ENCODE measurements at regions not wholly inside any gene's neighbourhood (a gene's known extent, or its start where the extent isn't known, plus 50 kb on each side); places are given as distances from the start of the nearest gene placed in this dataset.
"Not testable (repeated sequence)": the region's sequence is repeated elsewhere in the genome, so short reads cannot be mapped to it uniquely, and the experiment has no call there.

DNA sequence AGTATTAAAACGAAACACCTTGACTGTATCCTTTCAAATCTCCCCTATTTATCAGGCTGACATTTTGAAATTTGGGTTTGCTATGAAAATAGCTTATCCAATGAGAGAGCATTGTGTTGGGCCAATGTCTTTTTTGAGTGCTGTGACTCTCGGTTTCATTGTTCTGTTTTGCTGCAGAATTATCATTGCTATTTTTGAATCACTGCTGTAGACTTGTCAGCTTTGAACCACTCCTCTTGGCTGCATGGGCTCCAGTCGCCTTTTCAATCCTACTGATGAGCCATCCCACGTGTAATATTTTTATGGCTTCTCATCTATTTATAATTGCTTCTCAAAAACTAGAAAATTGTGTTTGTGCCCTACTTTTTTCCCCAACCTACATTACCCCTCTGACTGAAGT is 322.8 kb downstream of the LNPK start:
- no peak for FAIRE-seq

DNA sequence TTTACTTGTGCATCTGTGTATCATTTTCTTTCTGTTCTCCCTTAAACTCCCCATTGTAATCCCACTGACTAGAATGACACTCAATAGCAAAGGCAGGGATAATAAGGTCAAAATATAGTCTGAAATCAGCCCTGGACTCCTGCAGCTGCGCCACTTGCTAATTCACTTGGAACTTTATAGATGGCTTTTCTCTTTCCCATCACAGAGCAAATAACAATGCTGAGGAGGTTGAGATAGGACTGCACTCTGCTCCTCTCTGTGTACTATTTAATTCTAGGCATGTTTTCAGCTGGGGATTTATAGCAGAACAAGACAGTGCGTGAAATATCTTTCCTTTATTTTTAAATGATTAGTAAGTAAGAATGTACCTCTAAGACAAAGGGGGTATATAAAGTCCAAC is 324.2 kb downstream of the LNPK start:
- FAIRE-seq = no peak

DNA sequence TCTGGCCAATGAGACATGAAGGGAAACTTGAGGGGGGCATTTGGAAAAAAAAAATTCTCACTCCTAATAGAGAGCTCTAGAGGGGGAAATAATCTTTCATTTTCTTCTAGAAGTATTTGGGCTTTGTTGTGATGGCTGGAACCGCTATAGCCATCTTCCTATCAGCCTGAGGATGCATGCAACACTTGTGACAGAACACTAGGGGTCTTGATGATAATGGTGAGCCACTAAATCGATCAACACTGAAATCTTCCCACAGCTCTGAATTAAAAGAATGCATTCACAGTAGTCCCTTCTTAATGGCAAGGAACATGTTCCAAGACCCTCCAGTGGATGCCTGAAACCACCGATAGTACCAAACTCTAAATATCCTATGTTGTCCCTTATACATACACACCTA is 325.3 kb downstream of the LNPK start:
- no peak for FAIRE-seq

DNA sequence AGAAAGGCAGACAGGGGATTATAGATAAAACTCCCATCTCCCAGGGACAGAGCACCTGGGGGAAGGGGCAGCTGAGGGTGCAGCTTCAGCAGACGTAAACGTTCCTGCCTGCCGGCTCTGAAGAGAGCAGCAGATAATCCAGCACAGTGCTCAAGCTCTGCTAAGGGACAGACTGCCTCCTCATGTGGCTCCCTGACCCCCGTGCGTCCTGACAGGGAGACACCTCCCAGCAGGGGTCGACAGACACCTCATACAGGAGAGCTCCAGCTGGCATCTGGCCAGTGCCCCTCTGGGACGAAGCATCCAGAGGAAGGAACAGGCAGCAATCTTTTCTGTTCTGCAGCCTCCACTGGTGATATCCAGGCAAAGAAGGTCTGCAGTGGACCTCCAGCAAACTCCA is 333.3 kb downstream of the LNPK start:
- not testable (repeated sequence) for FAIRE-seq

DNA sequence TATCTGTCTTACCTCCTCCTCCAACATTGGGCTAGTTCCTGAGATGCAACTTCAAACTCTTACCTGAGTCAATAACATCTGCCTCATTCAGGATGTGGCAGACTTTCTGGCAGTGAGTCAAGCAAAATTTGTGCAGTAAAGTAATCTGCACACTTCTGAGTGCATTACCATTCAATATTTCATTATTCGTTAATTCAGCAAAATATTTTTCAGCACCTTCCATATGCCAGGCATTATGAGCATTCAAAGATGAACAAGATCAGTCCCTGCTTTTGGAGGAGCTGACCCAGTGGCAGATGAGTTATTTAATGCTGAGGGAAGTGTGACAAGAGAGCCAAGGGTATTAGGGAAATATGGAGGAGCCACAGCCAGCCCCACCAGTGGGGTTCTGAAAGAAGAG is 339.7 kb downstream of the LNPK start:
- no peak for FAIRE-seq

DNA sequence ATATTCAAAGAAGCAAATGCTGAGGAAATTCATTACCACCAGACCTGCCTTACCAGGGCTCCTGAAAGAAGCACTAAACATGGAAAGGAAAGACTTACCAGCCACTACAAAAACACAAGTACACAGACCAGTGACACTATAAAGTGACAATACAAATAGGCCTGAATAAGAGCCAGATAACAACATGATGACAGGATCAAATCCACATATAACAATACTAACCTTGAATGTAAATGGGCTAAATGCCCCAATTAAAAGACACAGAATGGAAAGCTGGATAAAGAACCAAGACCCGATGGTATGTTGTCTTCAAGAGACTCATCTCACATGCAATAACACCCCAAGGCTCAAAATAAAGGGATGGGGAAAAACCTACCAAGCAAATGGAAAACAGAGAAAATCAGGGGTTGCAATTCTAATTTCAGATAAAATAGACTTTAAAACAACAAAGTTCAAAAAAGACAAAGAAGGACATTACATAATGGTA is 353.4 kb downstream of the LNPK start:
- no peak for FAIRE-seq

DNA sequence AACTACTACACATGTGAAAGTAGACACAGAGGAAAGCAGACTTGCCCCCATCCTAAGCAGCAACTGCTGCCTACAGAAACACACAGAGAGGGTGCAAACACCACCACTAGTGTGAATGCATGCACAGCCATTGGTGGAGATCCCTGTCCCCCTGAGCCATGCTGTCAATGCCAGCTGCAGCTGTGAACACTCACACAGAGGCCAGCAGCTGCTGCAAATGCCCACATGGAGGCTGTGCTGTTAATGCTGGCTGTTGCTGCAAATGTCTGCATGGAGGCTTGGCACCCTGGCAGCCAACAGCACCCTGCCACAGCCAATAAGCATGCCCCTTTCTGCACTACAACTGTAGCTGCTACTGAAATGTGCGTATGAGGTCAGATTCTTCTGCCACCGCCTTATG is 355.0 kb downstream of the LNPK start:
- FAIRE-seq = no peak

DNA sequence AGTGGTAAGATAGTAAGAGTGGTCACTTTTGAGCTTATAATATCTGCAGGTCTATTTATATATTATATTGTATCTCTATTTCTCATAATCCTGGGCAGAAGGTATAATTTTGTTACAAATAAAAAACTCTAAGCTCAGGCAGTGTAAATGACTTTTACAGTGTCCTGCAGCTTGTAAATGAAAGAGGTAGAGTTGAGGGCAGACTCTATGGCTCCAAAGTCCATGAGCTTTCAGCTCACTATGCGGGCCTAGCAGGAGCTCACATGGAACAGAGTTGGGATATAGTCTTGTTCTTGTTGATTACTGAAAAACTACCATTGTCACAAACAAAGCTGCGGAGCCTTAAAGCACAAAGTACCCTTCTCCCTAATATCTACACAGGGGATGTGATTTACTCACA is 361.4 kb downstream of the LNPK start:
- FAIRE-seq = no peak

DNA sequence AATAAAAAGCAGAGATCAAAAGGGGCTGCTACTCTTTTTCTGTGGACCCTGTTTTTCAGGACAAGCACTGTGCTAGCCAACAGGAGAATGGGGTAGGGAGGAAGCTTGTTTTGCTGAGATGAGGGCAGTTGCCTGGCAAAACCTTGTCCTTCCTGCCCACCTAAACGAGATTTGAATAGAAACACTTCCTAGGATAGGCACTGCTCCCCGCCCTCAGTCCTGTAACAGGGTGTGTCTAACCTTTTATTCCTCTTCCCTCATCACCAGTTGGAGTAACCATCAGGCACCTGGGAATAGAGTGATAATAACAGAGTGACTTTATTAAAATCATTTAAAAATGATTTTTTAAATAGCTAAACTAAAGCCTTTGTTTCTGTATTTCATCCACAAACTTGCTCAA is 368.8 kb downstream of the LNPK start:
- FAIRE-seq = no peak

DNA sequence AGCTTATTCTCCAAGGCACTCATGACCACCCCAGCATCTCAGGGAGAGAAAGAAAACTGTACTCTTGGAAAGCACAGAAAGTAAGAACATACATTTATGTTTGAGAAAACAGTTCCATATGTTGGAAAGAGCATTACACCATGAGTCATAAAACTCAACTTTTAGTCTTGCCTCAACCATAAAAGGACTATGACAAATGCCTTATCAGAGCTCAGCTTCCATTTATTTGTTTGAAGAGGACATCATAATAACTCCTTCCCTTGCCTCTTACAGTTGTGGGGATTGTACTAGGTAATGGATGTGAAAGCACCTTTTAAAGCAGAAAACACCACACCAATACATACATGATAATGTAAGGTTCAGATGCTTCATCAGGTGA is 370.8 kb downstream of the LNPK start:
- no peak for FAIRE-seq

DNA sequence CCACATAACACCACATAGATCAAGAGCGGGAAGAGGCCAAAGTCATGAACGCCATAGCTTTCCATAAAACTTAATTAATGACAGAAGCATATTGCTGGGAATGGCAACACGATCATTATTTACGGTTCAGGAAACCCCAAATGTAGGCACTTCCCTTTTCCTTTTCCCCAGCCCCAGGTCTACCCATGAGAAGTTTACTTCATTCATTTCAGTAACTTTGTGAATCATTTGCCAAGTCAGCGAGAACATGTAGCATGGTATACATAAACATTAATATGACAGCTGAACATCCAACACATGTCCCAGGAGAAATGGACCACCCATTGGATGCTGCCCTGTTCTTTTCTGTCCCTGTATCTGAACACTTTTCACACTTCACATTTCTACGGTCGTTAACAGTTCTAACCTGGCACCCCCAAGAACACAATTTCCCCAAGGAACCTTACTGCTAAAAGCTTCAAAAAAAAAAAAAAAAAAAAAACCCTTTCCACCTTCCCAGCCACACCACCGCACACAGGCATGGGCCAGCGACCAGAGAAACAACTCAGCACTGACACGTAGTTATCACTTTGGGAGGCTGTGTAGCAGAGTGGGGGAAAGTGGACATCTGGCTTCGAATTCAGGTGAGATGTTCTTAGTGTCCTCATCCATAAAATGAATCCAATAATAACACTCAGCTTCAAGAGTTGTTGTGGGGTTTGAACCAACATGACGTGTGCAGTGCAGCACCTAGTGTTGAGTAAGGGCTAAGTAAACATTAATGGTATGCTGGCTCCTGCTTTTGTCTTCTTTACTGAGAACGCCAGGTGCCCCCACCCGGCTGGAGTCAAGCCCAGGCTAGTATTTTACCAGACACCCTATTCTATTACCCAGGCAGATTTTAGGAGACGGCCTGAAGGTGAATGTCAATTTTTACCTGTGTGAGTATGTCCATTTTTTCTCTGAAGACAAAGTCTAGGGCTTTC is 371.5 kb downstream of the LNPK start:
- no peak for FAIRE-seq

DNA sequence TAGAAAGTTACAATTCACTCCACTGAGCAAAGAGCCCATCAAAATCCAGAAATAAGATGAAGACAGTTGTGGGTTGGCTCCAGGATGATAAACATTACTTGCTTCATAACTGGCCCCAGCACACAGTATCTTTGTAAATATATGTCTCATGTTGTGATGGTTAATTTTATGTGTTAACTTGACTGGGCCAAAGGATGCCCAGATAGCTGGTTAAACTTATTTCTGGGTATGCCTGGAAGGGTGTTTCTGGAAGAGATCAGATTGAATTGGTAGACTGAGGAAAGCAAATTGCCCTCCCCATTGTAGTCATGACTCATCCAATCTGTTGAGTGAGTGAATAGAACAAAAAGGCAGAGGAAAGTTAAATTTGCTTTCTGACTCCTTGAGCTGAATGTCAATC is 373.8 kb downstream of the LNPK start:
- no peak for FAIRE-seq

DNA sequence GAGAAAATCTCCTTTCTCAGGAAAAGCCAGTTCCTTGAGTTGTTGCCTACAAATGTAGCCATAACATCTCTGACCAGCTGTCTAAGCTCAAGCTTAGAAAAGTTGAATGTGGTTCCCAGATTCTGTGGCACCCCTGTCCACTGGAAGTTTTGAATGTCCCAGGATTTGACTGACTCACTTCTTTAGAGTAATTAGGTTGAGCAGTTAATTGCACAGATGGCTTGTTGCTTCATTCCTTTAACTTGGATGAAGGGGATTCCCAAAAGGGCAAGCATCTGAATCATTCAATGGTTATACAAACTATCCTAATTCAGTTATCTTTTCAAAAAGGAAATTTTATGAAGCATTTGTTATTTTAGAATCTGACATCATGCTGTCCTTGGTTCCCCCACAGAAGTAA is 374.7 kb downstream of the LNPK start:
- no peak for FAIRE-seq

DNA sequence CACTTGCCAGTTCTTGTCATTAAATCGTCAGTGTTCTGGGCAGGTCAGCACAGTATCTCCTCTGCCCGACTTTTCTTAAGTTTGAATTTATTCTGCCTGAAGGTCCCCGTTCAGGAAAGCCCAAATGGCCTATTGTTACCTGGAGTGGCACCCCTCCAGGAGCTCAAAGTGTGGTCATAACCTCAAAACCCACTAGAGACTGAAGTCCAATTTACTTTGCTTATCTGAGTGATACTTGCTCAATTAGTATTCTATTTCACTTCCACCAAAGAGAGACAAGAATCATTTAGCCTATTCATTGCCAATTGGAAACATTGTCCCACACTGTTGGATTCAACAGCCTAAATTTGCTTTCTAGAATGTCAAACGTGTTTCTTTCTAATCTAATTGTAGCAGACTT is 375.3 kb downstream of the LNPK start:
- no peak for FAIRE-seq

DNA sequence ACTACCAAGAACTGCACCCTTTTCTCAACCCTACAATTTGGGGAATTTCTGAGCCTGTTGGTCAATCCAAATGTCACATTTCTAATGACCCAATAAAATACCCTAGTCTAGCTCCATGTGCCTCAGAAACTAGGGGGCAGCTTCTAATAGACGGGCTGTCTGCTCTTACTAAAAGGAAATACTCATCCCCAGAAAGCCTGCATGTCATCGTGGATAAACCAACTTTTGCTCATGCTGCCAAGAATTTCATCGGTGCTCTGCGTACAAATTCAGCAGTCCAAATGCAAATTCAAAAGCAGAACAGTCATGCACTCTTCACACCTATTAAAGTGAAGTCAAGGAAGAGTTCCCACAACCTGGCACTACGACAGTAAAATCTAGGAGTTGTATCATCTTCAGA is 377.3 kb downstream of the LNPK start:
- no peak for FAIRE-seq

DNA sequence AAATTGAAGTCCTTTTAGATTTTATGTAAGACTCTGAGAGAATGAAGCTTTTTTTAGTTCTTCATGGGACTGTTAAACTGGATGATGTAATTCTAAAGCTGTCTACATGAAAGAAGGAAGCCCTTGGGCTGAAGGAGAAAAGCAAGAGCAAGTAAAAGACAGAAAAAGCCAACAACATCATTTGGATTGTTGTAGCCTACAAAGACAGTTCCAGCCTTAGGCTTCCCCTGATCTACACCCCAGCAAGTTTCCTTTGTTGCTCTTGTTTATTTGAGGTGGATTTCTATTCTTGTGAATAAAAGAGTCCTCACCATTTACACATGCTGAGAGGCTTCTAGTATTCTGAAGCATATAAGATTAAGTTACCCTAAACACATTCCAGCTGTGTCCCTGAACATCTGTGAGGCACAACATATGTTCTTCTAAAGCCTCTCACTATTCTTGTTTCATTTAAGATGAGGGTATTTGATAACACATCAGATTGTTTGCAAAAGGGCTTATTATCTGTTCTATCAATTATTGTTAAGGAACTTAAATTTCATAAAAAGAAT is 377.8 kb downstream of the LNPK start:
- no peak for FAIRE-seq

DNA sequence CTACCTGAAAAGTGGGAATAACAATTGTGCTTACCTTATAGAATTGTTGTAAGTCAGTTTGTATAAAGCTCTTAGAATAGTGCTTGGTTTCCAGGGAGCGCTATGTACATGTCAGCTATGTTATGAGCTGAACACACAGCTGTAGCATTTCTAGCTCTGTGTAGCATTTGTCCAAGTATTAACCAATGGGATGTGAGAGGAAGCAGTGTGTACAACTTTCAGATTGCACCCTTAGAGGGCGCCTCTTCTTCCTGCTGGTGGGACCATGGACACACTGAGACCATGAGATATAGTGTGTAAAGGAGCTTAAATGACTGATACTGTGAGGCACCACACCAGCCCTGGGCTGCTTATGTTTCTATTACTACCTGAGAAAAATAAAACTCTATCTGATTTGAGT is 380.2 kb downstream of the LNPK start:
- FAIRE-seq = no peak

DNA sequence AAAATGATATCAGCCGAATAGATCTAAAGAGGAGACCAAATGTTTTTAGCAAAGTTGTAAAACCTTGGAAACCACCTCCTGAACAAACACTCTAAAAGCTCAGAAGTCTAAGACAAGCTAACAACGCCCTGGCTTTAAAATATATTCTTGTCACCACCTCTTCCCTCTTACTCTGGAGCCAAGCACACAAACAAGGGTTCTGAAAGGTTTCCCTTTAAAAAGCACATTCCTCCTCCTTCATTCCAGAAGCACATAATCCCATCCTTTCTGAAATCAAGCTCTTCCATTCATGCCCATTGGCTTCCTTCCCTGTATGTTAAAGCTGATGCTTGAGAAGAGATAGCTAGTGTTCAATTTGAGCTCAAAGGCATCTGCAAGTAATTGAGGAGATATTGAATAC is 382.0 kb downstream of the LNPK start:
- no peak for FAIRE-seq

DNA sequence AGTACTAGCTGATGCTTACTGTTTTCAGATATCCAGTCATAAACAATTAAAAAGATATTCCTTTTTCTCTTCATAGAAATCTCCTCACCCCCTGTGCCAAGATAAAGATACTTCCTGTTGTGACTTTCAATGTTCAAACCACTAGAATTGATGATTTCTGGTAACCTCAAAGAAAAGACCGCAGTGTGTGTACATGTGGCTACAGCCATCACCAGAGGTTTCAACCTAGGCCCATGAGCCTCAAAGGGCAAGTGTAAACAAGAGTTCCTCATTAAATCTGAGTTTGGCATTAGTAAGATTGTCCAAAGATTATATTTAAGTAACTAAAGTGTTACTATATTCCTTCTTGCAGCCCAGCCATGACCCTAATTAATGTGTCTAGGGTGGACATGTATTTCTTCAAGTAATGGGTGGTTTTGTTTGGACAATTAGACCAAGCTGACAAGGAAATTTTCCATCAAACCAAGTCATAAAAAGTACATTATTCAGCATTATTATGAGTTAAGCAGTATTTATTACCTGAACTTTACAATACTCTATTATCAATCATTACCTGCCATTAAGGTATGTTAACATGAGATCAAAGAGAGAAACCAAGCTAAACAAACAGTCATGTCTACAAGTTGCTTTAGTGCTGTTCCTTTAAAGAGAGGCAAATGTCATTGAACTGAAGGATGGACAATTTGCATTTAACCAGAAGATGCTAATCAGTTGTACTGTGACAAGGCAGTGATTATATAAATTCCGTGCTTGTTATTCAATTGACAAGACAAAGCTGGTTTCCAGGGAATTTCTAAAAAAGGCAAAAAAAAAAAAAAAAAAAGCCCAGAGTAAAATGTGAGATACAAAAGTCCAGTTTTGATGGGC is 382.7 kb downstream of the LNPK start:
- no peak for FAIRE-seq

DNA sequence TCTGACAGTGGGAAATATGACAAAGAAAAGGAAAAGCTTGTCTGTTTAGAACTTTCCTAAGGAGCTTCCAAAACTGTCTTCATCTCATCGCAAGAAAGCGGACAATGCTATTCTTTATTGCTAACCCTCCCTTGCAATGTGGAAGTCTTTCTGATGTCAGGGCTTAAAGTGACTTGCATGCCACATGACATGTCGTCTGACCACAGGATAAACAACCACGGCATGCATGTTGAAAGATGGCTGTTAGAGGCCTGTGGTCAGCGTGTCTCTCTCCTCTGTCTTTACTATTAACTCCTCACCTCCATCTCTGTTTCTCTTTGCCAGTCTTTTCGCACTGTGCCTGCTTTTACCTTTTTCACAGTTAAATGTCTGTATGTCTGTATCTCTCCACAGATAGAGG is 389.8 kb downstream of the LNPK start:
- FAIRE-seq = no peak

DNA sequence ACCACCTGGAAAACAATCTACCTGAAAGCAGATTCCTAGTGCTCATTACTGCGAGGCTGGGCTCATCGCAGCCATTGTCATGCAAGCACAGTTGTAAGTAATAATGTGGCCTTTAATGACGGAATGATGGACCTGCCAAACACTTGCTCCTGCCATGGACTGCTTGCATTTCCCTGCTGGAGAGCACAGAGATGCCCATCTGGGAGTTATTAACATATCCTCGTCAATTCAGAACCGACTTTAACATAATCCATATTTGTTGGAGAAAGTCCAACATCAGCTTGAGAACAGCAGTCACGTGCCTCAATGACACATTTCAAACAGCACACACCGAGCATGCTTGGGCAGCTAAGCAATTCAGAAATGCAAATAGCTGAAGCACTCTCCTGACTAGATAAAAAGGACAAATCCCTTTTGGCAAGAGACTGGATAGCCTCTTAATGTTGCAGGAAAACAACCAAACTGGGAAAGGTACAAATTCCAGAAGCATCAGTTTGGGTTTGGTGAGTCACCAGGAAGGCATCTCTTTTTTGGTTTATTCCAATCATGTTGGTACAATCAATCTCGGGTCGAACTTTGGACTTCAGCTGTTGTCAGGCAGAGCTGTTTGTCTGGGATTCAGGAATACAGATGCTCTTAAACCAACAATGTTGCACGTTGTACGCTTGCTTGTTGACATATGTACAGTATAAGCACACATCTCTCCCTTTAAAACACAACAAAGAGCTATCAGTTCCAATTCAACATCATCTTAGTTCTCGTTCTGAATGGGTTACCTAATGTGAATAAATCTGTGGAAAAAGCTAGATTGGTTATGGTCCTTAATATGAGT is 395.8 kb downstream of the LNPK start:
- FAIRE-seq = no peak

DNA sequence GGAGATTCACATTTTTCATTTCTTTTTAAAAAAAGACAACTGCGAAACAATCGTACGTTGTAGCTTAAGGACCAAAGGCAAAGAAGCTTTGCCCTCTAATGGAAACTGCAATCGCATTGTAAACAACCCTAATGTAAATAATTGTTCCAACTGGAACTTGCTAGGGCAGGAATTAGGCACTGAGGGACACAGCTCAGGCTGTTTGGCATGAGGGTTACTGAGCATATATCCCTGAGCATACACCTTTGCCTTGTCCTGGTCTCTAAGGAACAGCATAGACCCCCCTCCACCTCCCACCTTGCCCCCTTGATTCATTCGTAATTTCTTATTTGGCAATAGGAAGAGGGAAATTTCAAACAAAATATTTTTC is 396.4 kb downstream of the LNPK start:
- no peak for FAIRE-seq

DNA sequence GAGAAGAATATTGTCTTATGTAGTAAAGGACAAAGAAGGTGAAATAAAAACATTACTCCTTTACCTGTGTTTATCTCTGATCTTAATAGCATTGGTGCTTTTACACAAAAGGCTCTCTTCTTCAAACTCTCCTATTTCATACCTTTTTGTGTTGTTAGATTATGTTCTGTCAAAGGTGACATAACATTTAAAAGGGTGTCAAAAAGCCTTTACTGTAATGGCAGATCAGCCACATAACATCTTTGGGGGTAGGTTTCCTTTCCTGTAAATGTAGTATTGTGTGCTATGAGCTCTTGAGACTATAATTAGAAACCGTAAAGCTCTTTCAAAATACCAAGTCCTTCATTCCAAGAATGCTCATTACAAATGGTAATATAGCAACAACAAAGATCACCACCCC is 400.1 kb downstream of the LNPK start:
- FAIRE-seq = no peak
